Breast epithelium (tissue), 3 donors: ENCODE measurements at regions not wholly inside any gene's neighbourhood (a gene's known extent, or its start where the extent isn't known, plus 50 kb on each side); places are given as distances from the start of the nearest gene placed in this dataset.

Experiments
- POLR2A ChIP-seq: fragments of 450-650 bp; IDR thresholded peaks from one replicate; pipeline ENCODE4 v1.6.1; 2016; ENCODE audit warnings: antibody characterized with exemption, mild to moderate bottlenecking, moderate library complexity
- POLR2AphosphoS5 ChIP-seq, 3 donors: sonication (generic); formaldehyde crosslinking; IDR thresholded peaks; one replicate each; pipeline ENCODE4 v1.6.1; 2017; ENCODE audit warnings: antibody characterized with exemption in 3 of 3
- TF ChIP-seq, protein P1 (sequence below), 3 donors: fragments of 450-650 bp; IDR thresholded peaks; one replicate each; pipeline ENCODE4 v1.5.1; 2016 to 2017; ENCODE audit warnings: antibody characterized with exemption in 3 of 3, mild to moderate bottlenecking in 3 of 3, moderate library complexity in 3 of 3

DNA sequence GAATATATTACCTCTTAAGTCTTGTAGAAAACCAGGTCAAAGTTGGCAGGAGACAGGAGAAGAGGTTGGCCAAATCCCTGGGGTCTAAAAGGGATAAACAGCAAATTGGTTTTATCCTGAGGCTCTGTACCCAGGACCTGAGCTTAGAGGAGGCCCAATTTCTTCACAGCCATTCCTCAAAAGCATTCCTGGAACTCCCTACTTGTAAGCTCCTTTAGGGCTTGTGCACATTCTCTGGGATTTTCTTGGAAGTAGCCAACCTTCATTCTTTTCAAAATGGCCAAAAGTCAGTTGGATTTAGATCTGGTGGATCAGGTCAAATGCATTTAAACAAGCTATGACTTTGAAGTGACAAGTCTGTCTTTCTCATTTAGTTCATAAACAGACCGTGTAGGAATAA, 152.1 kb upstream of the PLXNC1 start:
- TF ChIP-seq POLR2A (no peak), POLR2AphosphoS5 (IDR thresholded peaks at IDR 0.05) (no peak)
- TF ChIP-seq, protein P1, sequence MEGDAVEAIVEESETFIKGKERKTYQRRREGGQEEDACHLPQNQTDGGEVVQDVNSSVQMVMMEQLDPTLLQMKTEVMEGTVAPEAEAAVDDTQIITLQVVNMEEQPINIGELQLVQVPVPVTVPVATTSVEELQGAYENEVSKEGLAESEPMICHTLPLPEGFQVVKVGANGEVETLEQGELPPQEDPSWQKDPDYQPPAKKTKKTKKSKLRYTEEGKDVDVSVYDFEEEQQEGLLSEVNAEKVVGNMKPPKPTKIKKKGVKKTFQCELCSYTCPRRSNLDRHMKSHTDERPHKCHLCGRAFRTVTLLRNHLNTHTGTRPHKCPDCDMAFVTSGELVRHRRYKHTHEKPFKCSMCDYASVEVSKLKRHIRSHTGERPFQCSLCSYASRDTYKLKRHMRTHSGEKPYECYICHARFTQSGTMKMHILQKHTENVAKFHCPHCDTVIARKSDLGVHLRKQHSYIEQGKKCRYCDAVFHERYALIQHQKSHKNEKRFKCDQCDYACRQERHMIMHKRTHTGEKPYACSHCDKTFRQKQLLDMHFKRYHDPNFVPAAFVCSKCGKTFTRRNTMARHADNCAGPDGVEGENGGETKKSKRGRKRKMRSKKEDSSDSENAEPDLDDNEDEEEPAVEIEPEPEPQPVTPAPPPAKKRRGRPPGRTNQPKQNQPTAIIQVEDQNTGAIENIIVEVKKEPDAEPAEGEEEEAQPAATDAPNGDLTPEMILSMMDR (IDR thresholded peaks at IDR 0.05) = no peak
